WI38 (cell line): ENCODE measurements at regions not wholly inside any gene's neighbourhood (a gene's known extent, or its start where the extent isn't known, plus 50 kb on each side); places are given as distances from the start of the nearest gene placed in this dataset.

Source experiments
- H3K4me3 ChIP-seq: 2 replicates; pipeline ENCODE4 v1.5.1; 2011; ENCODE audit warnings: low read depth, mild to moderate bottlenecking, control low read depth, low read length
- CTCF ChIP-seq: IDR thresholded peaks from 2 replicates; pipeline ENCODE4 v1.5.1; 2012; ENCODE audit warnings: low read depth, mild to moderate bottlenecking, control low read depth, low read length

- no peak for TF ChIP-seq CTCF
- H3K4me3 ChIP-seq: no peak overlapping the region
Observed at GRCh38 chr2:66794551-66794950, 359.6 kb downstream of the MEIS1 start.

GRCh38 chr2:66802877-66803276 lies 368.0 kb downstream of the MEIS1 start:
- H3K4me3 ChIP-seq: no peak overlapping the region
- no peak for TF ChIP-seq CTCF

- TF ChIP-seq CTCF: no peak
Observed at GRCh38 chr2:66803726-66804125, 368.8 kb downstream of the MEIS1 start.

GRCh38 chr2:66805016-66805865 lies 370.3 kb downstream of the MEIS1 start:
- H3K4me3 ChIP-seq: no peak overlapping the region
- no peak for TF ChIP-seq CTCF

More at GRCh38 chr2:66803726-66804125, 368.8 kb downstream of the MEIS1 start:
- H3K4me3 ChIP-seq: no peak overlapping the region

GRCh38 chr2:66805968-66806367 lies 371.0 kb downstream of the MEIS1 start:
- TF ChIP-seq CTCF: no peak
- H3K4me3 ChIP-seq: no peak overlapping the region

- no peak for TF ChIP-seq CTCF
- H3K4me3 ChIP-seq: no peak overlapping the region
Observed at GRCh38 chr2:66813525-66813924, 378.6 kb downstream of the MEIS1 start.

GRCh38 chr2:66813976-66814375 lies 379.1 kb downstream of the MEIS1 start:
- TF ChIP-seq CTCF: no peak
- H3K4me3 ChIP-seq: no peak overlapping the region
